SJCRH30 (cell line): ENCODE measurements at regions not wholly inside any gene's neighbourhood (a gene's known extent, or its start where the extent isn't known, plus 50 kb on each side); places are given as distances from the start of the nearest gene placed in this dataset.

Experiments
- DNase-seq, 2 experiments: peaks; one replicate each; pipeline ENCODE4 v3.0.0-alpha.2; 2015 to 2020
- H3K27ac ChIP-seq: fragments of 250-450 bp; sonication (Bioruptor Pico); 2 replicates; pipeline ENCODE4 v1.5.1; 2020; ENCODE audit warnings: mild to moderate bottlenecking, moderate library complexity
- H3K27me3 ChIP-seq: fragments of 250-450 bp; sonication (Bioruptor Pico); 2 replicates; pipeline ENCODE4 v1.5.1; 2020; ENCODE audit warnings: mild to moderate bottlenecking, moderate library complexity
- H3K36me3 ChIP-seq: fragments of 250-450 bp; sonication (Bioruptor Pico); 2 replicates; pipeline ENCODE4 v1.5.1; 2020; ENCODE audit warnings: mild to moderate bottlenecking, moderate library complexity
- H3K4me1 ChIP-seq: fragments of 250-450 bp; sonication (Bioruptor Pico); 2 replicates; pipeline ENCODE4 v1.5.1; 2020; ENCODE audit warnings: mild to moderate bottlenecking, moderate library complexity
- H3K4me3 ChIP-seq: fragments of 250-450 bp; sonication (Bioruptor Pico); 2 replicates; pipeline ENCODE4 v1.5.1; 2020; ENCODE audit warnings: mild to moderate bottlenecking, moderate library complexity
- H3K9me3 ChIP-seq: fragments of 250-450 bp; sonication (Bioruptor Pico); replicated peaks from 2 replicates; pipeline ENCODE4 v1.5.1; 2020; ENCODE audit warnings: mild to moderate bottlenecking, moderate library complexity

- Histone ChIP-seq H3K27me3 (no peaks in the 10 kb centered on the region), H3K4me1 (peaks cover 89% of the 10 kb centered on the region), H3K27ac (no peak overlapping the region; the same call in 1 of the 2 replicates), H3K4me3 (no peak overlapping the region), H3K36me3 (no peaks in the 10 kb centered on the region), H3K9me3 (no peaks in the 10 kb centered on the region)
- DNase-seq, result no peak
Measured at GRCh38 chr14:22487401-22487800, 101.6 kb downstream of the DAD1 start.

- Histone ChIP-seq H3K27ac (no peak overlapping the region; the same call in 1 of the 2 replicates), H3K4me1 (peaks cover 93% of the 10 kb centered on the region), H3K36me3 (no peaks in the 10 kb centered on the region), H3K9me3 (no peaks in the 10 kb centered on the region), H3K27me3 (no peaks in the 10 kb centered on the region), H3K4me3 (no peak overlapping the region)
- DNase-seq, result no peak
Measured at GRCh38 chr14:22486675-22487074, 102.3 kb downstream of the DAD1 start.

GRCh38 chr14:22485649-22486048 is 103.4 kb downstream of the DAD1 start:
- DNase-seq, result peak in 1 of 2 experiments; percentile 9
- H3K27ac ChIP-seq, result peak overlapping the region; percentile 19; the same call in 1 of the 2 replicates
- no peak overlapping the region for H3K4me3 ChIP-seq
- H3K27me3 ChIP-seq, result no peaks in the 10 kb centered on the region
- H3K9me3 ChIP-seq, result no peaks in the 10 kb centered on the region
- H3K4me1 ChIP-seq, result peaks cover 97% of the 10 kb centered on the region
- no peaks in the 10 kb centered on the region for H3K36me3 ChIP-seq

- H3K27me3 ChIP-seq, result no peaks in the 10 kb centered on the region
- no peaks in the 10 kb centered on the region for H3K36me3 ChIP-seq
- H3K4me3 ChIP-seq, result no peak overlapping the region
- peaks cover 97% of the 10 kb centered on the region for H3K4me1 ChIP-seq
- peak in 1 of 2 experiments; percentile 45 for DNase-seq
- H3K9me3 ChIP-seq, result no peaks in the 10 kb centered on the region
- H3K27ac ChIP-seq, result peak overlapping the region; percentile 19; the same call in 1 of the 2 replicates
Measured at GRCh38 chr14:22485178-22485577, 103.8 kb downstream of the DAD1 start.

- no peaks in the 10 kb centered on the region for H3K36me3 ChIP-seq
- H3K9me3 ChIP-seq, result no peaks in the 10 kb centered on the region
- H3K4me1 ChIP-seq, result peaks cover 97% of the 10 kb centered on the region
- H3K4me3 ChIP-seq, result no peak overlapping the region
- DNase-seq, result no peak
- peak overlapping the region; percentile 19; the same call in 1 of the 2 replicates for H3K27ac ChIP-seq
- no peaks in the 10 kb centered on the region for H3K27me3 ChIP-seq
Measured at GRCh38 chr14:22484632-22485031, 104.4 kb downstream of the DAD1 start.

- no peaks in the 10 kb centered on the region for H3K27me3 ChIP-seq
- peaks cover 98% of the 10 kb centered on the region for H3K4me1 ChIP-seq
- peak overlapping the region; percentile 19; the same call in 1 of the 2 replicates for H3K27ac ChIP-seq
- no peaks in the 10 kb centered on the region for H3K9me3 ChIP-seq
- H3K36me3 ChIP-seq, result no peaks in the 10 kb centered on the region
- DNase-seq, result peak; percentile 61 to 77
- no peak overlapping the region for H3K4me3 ChIP-seq
Measured at GRCh38 chr14:22483863-22484593, 105.0 kb downstream of the DAD1 start.

- DNase-seq, result peak in 1 of 2 experiments; percentile 6
- peaks cover 98% of the 10 kb centered on the region for H3K4me1 ChIP-seq
- H3K4me3 ChIP-seq, result no peak overlapping the region
- H3K36me3 ChIP-seq, result no peaks in the 10 kb centered on the region
- H3K27me3 ChIP-seq, result no peaks in the 10 kb centered on the region
- H3K27ac ChIP-seq, result no peak overlapping the region; the same call in 1 of the 2 replicates
- no peaks in the 10 kb centered on the region for H3K9me3 ChIP-seq
Measured at GRCh38 chr14:22482782-22483553, 106.1 kb downstream of the DAD1 start.

GRCh38 chr14:22482085-22482694 is 106.8 kb downstream of the DAD1 start:
- H3K4me1 ChIP-seq, result peaks cover 96% of the 10 kb centered on the region
- no peak overlapping the region for H3K4me3 ChIP-seq
- no peaks in the 10 kb centered on the region for H3K27me3 ChIP-seq
- no peaks in the 10 kb centered on the region for H3K36me3 ChIP-seq
- peak in 1 of 2 experiments; percentile 61 for DNase-seq
- H3K27ac ChIP-seq, result peak overlapping the region; percentile 50; the same call in 1 of the 2 replicates
- no peaks in the 10 kb centered on the region for H3K9me3 ChIP-seq

- H3K9me3 ChIP-seq, result no peaks in the 10 kb centered on the region
- no peak overlapping the region for H3K4me3 ChIP-seq
- H3K4me1 ChIP-seq, result peaks cover 94% of the 10 kb centered on the region
- no peaks in the 10 kb centered on the region for H3K36me3 ChIP-seq
- peak in 1 of 2 experiments; percentile 47 for DNase-seq
- peak overlapping the region; percentile 50; the same call in 1 of the 2 replicates for H3K27ac ChIP-seq
- H3K27me3 ChIP-seq, result no peaks in the 10 kb centered on the region
Measured at GRCh38 chr14:22481546-22481945, 107.5 kb downstream of the DAD1 start.

GRCh38 chr14:22479776-22480464 is 109.1 kb downstream of the DAD1 start:
- Histone ChIP-seq H3K27me3 (no peaks in the 10 kb centered on the region), H3K9me3 (no peaks in the 10 kb centered on the region), H3K36me3 (no peaks in the 10 kb centered on the region), H3K4me1 (peaks cover 94% of the 10 kb centered on the region), H3K4me3 (0 out of 2 replicates have a peak overlapping the region, but pooled peaks have one; percentile 12), H3K27ac (peak overlapping the region; percentile 50; the same call in 1 of the 2 replicates)
- peak; percentile 44 to 65 for DNase-seq

GRCh38 chr14:22479132-22479531 is 109.9 kb downstream of the DAD1 start:
- Histone ChIP-seq H3K4me1 (peaks cover 93% of the 10 kb centered on the region), H3K36me3 (no peaks in the 10 kb centered on the region), H3K9me3 (no peaks in the 10 kb centered on the region), H3K27ac (peak overlapping the region; percentile 50; the same call in 1 of the 2 replicates), H3K4me3 (no peak overlapping the region), H3K27me3 (no peaks in the 10 kb centered on the region)
- peak; percentile 42 to 67 for DNase-seq

GRCh38 chr14:22478670-22479069 is 110.4 kb downstream of the DAD1 start:
- Histone ChIP-seq H3K27ac (peak overlapping the region; percentile 50; the same call in 1 of the 2 replicates), H3K4me1 (peaks cover 89% of the 10 kb centered on the region), H3K27me3 (no peaks in the 10 kb centered on the region), H3K9me3 (no peaks in the 10 kb centered on the region), H3K36me3 (no peaks in the 10 kb centered on the region), H3K4me3 (no peak overlapping the region)
- peak; percentile 70 to 78 for DNase-seq

GRCh38 chr14:22478247-22478646 is 110.8 kb downstream of the DAD1 start:
- H3K4me1 ChIP-seq, result peaks cover 89% of the 10 kb centered on the region
- DNase-seq, result peak in 1 of 2 experiments; percentile 30
- no peak overlapping the region; the same call in 1 of the 2 replicates for H3K27ac ChIP-seq

GRCh38 chr14:22477569-22478194 is 111.3 kb downstream of the DAD1 start:
- DNase-seq, result no peak
- Histone ChIP-seq H3K4me3 (no peak overlapping the region), H3K36me3 (no peaks in the 10 kb centered on the region), H3K4me1 (peaks cover 89% of the 10 kb centered on the region), H3K9me3 (no peaks in the 10 kb centered on the region), H3K27me3 (no peaks in the 10 kb centered on the region), H3K27ac (no peak overlapping the region)

More at GRCh38 chr14:22478247-22478646, 110.8 kb downstream of the DAD1 start:
- Histone ChIP-seq H3K4me3 (no peak overlapping the region), H3K27me3 (no peaks in the 10 kb centered on the region), H3K36me3 (no peaks in the 10 kb centered on the region), H3K9me3 (no peaks in the 10 kb centered on the region)
